ENCODE measurements at regions not wholly inside any gene's neighbourhood (a gene's known extent, or its start where the extent isn't known, plus 50 kb on each side); places are given as distances from the start of the nearest gene placed in this dataset.

GRCh38 chr5:15013654-15014463, 142.3 kb upstream of the ANKH start:
- ChIA-PET POLR2A (no interaction called here), CTCF (interaction anchor here (0.8 to 3.0 kb wide), 6 partner anchors 10 to 645 kb away, joined by 3 to 14 read pairs (median 3); no protein-coding TSS in a partner anchor)
- peak; percentile 35 for DNase-seq (ENCODE audit: extremely low spot score)
- TF ChIP-seq, protein P1, sequence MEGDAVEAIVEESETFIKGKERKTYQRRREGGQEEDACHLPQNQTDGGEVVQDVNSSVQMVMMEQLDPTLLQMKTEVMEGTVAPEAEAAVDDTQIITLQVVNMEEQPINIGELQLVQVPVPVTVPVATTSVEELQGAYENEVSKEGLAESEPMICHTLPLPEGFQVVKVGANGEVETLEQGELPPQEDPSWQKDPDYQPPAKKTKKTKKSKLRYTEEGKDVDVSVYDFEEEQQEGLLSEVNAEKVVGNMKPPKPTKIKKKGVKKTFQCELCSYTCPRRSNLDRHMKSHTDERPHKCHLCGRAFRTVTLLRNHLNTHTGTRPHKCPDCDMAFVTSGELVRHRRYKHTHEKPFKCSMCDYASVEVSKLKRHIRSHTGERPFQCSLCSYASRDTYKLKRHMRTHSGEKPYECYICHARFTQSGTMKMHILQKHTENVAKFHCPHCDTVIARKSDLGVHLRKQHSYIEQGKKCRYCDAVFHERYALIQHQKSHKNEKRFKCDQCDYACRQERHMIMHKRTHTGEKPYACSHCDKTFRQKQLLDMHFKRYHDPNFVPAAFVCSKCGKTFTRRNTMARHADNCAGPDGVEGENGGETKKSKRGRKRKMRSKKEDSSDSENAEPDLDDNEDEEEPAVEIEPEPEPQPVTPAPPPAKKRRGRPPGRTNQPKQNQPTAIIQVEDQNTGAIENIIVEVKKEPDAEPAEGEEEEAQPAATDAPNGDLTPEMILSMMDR (IDR thresholded peaks at IDR 0.05; ENCODE audit: control extremely low read depth, extremely low read depth, low read depth, missing control alignments) = peak; percentile 69

DNA sequence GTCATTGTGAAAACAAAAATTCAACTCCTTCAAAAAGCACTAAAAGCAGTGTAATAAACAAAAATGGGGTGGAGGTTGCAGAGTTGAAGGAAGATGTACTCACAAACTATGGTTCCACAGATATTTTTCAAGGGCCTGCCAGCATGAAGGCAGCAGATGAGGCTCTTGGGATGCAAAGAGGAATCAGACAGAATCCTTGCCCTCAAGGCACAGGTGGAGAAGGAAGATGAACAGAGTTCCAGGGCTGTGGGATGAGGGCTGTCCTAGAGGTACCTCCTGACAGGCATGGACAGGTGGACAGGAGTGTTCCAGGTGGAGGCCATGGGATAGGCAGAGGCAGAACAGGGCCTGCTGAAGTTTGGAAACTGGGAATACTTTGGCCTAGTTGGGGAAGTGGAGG, 140.5 kb upstream of the ANKH start:
- TF ChIP-seq, protein P1 (IDR thresholded peaks at IDR 0.05; ENCODE audit: control extremely low read depth, extremely low read depth, low read depth, missing control alignments) = no peak
- CTCF ChIA-PET = interaction anchor here (0.8 to 1.0 kb wide), 2 partner anchors 9 to 287 kb away, joined by 3 to 4 read pairs; no protein-coding TSS in a partner anchor
- POLR2A ChIA-PET = no interaction called here
- no peak for DNase-seq (ENCODE audit: extremely low spot score)

GRCh38 chr5:15010936-15011335, 139.4 kb upstream of the ANKH start:
- no peak for DNase-seq (ENCODE audit: extremely low spot score)
- TF ChIP-seq, protein P1 (IDR thresholded peaks at IDR 0.05; ENCODE audit: control extremely low read depth, extremely low read depth, low read depth, missing control alignments) = no peak
- POLR2A ChIA-PET = no interaction called here
- CTCF ChIA-PET = interaction anchor here (2.0 to 2.3 kb wide), 2 partner anchors 283 to 285 kb away, joined by 5 to 16 read pairs; no protein-coding TSS in a partner anchor

DNA sequence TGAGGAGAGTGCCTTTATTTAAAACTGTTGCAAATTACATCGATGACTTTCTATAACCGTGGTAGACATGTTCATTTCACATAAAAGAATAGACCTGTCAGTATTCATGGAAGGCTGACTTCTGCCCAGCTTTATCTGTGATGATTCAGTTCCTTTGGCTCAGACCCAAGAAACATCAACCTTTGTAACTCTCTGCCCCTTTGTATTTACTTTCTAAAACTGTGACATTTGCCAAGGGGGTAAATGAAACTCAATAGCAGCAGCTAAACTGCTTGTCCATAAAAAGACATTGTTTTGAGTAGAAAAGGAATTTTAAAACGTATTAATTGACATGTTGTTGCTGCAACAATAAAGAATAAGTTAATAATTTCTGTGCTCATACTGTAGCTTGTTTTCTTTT, 137.8 kb upstream of the ANKH start:
- ChIA-PET CTCF (interaction anchor here (1.1 to 2.3 kb wide), 5 partner anchors 9 to 298 kb away, joined by 3 to 16 read pairs (median 5); no protein-coding TSS in a partner anchor), POLR2A (no interaction called here)
- DNase-seq (ENCODE audit: extremely low spot score) = no peak
- TF ChIP-seq, protein P1 (IDR thresholded peaks at IDR 0.05; ENCODE audit: control extremely low read depth, extremely low read depth, low read depth, missing control alignments) = no peak

DNA sequence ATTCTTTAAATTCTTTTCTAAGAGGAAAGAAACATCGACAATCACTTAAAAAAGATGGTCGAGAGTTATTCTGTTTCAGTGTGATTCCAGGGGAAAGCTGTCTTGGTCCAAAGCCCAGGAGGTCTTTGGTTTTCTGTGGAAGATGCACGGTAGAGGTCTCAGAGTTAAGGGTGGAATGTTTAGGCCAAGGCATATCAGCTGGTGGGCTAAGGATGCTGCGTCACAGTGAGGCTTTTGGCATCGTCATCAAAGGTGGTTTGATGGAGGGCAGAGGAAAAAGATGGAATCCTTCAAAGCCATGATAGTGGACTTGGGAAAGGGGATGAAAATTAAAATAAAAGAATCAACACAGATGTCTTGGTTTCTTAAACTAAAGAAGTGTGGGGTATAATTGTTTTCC, 137.3 kb upstream of the ANKH start:
- TF ChIP-seq, protein P1 (IDR thresholded peaks at IDR 0.05; ENCODE audit: control extremely low read depth, extremely low read depth, low read depth, missing control alignments) = no peak
- DNase-seq (ENCODE audit: extremely low spot score) = no peak
- ChIA-PET CTCF (interaction anchor here (1.1 to 2.3 kb wide), 5 partner anchors 8 to 297 kb away, joined by 3 to 16 read pairs (median 5); no protein-coding TSS in a partner anchor), POLR2A (no interaction called here)

DNA sequence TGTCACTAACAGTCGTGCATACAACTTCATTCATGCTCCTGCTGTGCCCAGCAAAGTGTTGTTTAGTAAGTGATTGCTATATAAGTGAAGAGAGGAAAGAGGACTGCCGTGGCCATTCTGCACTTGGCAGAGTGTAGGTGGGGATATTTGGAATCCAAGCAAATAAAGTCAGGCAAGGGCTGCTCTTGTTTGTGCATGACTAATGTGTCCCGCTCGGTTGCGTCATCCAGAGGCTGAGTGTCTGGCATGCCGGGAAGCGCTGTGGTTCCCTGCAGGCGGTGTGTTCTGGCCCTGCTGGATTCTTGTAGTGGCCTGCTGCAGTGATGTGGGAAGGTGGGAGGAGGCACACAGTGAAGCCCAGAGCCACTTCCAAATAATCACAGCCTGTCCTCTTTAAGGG, 136.9 kb upstream of the ANKH start:
- no peak for DNase-seq (ENCODE audit: extremely low spot score)
- ChIA-PET POLR2A (no interaction called here), CTCF (interaction anchor here (1.2 to 2.3 kb wide), 3 partner anchors 14 to 297 kb away, joined by 3 to 16 read pairs (median 6); no protein-coding TSS in a partner anchor)
- TF ChIP-seq, protein P1 (IDR thresholded peaks at IDR 0.05; ENCODE audit: control extremely low read depth, extremely low read depth, low read depth, missing control alignments) = no peak

All from GM10248 (cell line).